ENCODE measurements at regions not wholly inside any gene's neighbourhood (a gene's known extent, or its start where the extent isn't known, plus 50 kb on each side); places are given as distances from the start of the nearest gene placed in this dataset.

- Histone ChIP-seq H3K4me3 (replicated peaks in 1 of 3; ENCODE audit: low read depth in 2 of 3, low read length in 3 of 3) (no peak overlapping the region), H3K79me2 (ENCODE audit: insufficient read depth, low read length) (no peaks in the 10 kb centered on the region), H3K36me3 (replicated peaks in 1 of 2; ENCODE audit: control insufficient read depth in 1 of 2, insufficient read depth in 2 of 2, low read length in 2 of 2) (no peaks in the 10 kb centered on the region), H4K20me1 (ENCODE audit: insufficient read depth, low read length) (no peaks in the 10 kb centered on the region), H3K27me3 (ENCODE audit: control insufficient read depth in 2 of 2, insufficient read depth in 2 of 2, low read length in 2 of 2) (no peaks in the 10 kb centered on the region), H3K9me3 (replicated peaks in 1 of 2; ENCODE audit: control insufficient read depth in 1 of 2, insufficient read depth in 1 of 2, low read length in 2 of 2) (peaks cover 0 to 4% of the 10 kb centered on the region in 2 donors), H3K4me2 (replicated peaks; ENCODE audit: extremely low read depth, low read length, poor library complexity, severe bottlenecking) (no peak overlapping the region), H3K9ac (ENCODE audit: insufficient read depth, low read length, poor library complexity, severe bottlenecking) (no peak overlapping the region), H2AFZ (ENCODE audit: insufficient read depth, low read depth, low read length, poor library complexity, severe bottlenecking) (no peak overlapping the region), H3K4me1 (ENCODE audit: control insufficient read depth in 1 of 2, insufficient read depth in 2 of 2, low read length in 2 of 2) (no peaks in the 10 kb centered on the region), H3K27ac (ENCODE audit: low read depth in 1 of 2, low read length in 2 of 2) (no peak overlapping the region)
- intact Hi-C loops (cut with micrococcal nuclease): no loop called here
- H3K27me3 Mint-ChIP-seq (ENCODE audit: low read depth in 3 of 3): peaks cover 7 to 10% (median 8%) of the 10 kb centered on the region in 3 donors
- no peaks in the 10 kb centered on the region for H3K4me1 Mint-ChIP-seq
- TF ChIP-seq, protein P1, sequence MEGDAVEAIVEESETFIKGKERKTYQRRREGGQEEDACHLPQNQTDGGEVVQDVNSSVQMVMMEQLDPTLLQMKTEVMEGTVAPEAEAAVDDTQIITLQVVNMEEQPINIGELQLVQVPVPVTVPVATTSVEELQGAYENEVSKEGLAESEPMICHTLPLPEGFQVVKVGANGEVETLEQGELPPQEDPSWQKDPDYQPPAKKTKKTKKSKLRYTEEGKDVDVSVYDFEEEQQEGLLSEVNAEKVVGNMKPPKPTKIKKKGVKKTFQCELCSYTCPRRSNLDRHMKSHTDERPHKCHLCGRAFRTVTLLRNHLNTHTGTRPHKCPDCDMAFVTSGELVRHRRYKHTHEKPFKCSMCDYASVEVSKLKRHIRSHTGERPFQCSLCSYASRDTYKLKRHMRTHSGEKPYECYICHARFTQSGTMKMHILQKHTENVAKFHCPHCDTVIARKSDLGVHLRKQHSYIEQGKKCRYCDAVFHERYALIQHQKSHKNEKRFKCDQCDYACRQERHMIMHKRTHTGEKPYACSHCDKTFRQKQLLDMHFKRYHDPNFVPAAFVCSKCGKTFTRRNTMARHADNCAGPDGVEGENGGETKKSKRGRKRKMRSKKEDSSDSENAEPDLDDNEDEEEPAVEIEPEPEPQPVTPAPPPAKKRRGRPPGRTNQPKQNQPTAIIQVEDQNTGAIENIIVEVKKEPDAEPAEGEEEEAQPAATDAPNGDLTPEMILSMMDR (IDR thresholded peaks at IDR 0.05): no peak
- H3K9me3 Mint-ChIP-seq: peaks cover 0 to 6% (median 1%) of the 10 kb centered on the region in 7 donors
- WGBS (ENCODE audit: insufficient coverage): 100% methylated on average over 1 of the region's 4 CpGs
- H3K36me3 Mint-ChIP-seq: no peaks in the 10 kb centered on the region
- H3K27ac Mint-ChIP-seq: no peak overlapping the region
- DNase-seq: no peak
- no peak overlapping the region for H3K4me3 Mint-ChIP-seq
Measured at GRCh38 chr11:112661571-112661970, 299.6 kb upstream of the NCAM1 start.

GRCh38 chr11:112662554-112662953, 298.7 kb upstream of the NCAM1 start:
- Histone ChIP-seq H3K4me2 (replicated peaks; ENCODE audit: extremely low read depth, low read length, poor library complexity, severe bottlenecking) (no peak overlapping the region), H3K79me2 (ENCODE audit: insufficient read depth, low read length) (no peaks in the 10 kb centered on the region), H4K20me1 (ENCODE audit: insufficient read depth, low read length) (no peaks in the 10 kb centered on the region), H3K27me3 (ENCODE audit: control insufficient read depth in 2 of 2, insufficient read depth in 2 of 2, low read length in 2 of 2) (no peaks in the 10 kb centered on the region), H2AFZ (ENCODE audit: insufficient read depth, low read depth, low read length, poor library complexity, severe bottlenecking) (no peak overlapping the region), H3K4me3 (replicated peaks in 1 of 3; ENCODE audit: low read depth in 2 of 3, low read length in 3 of 3) (no peak overlapping the region), H3K9me3 (replicated peaks in 1 of 2; ENCODE audit: control insufficient read depth in 1 of 2, insufficient read depth in 1 of 2, low read length in 2 of 2) (peaks cover 0 to 4% of the 10 kb centered on the region in 2 donors), H3K27ac (ENCODE audit: low read depth in 1 of 2, low read length in 2 of 2) (no peak overlapping the region), H3K36me3 (replicated peaks in 1 of 2; ENCODE audit: control insufficient read depth in 1 of 2, insufficient read depth in 2 of 2, low read length in 2 of 2) (no peaks in the 10 kb centered on the region), H3K9ac (ENCODE audit: insufficient read depth, low read length, poor library complexity, severe bottlenecking) (no peak overlapping the region), H3K4me1 (ENCODE audit: control insufficient read depth in 1 of 2, insufficient read depth in 2 of 2, low read length in 2 of 2) (no peaks in the 10 kb centered on the region)
- Mint-ChIP-seq H3K27me3 (ENCODE audit: low read depth in 3 of 3) (peaks cover 7 to 8% (median 7%) of the 10 kb centered on the region in 3 donors), H3K9me3 (peaks cover 0 to 6% (median 1%) of the 10 kb centered on the region in 7 donors), H3K4me1 (no peaks in the 10 kb centered on the region), H3K4me3 (no peak overlapping the region), H3K27ac (no peak overlapping the region), H3K36me3 (no peaks in the 10 kb centered on the region)
- TF ChIP-seq, protein P1 (IDR thresholded peaks at IDR 0.05): no peak
- intact Hi-C loops (cut with micrococcal nuclease): no loop called here
- no peak for DNase-seq
- 100% methylated on average over 1 of the region's 2 CpGs for WGBS (ENCODE audit: insufficient coverage)
